Endothelial cell of umbilical vein (primary cell): ENCODE measurements at regions not wholly inside any gene's neighbourhood (a gene's known extent, or its start where the extent isn't known, plus 50 kb on each side); places are given as distances from the start of the nearest gene placed in this dataset.

ENCODE experiments used
- POLR2A ChIP-seq: IDR thresholded peaks from 2 replicates; pipeline ENCODE4 v1.6.1; 2012; ENCODE audit warnings: low read depth, mild to moderate bottlenecking, control low read depth, low read length
- TF ChIP-seq, protein P1 (sequence below), 2 donors: IDR thresholded peaks; 1 replicate in 1 of 2; 2 replicates in 1 of 2; pipeline ENCODE4 v1.5.1; 2011; ENCODE audit warnings: low read length in 2 of 2, mild to moderate bottlenecking in 2 of 2, moderate library complexity in 2 of 2, control low read depth in 1 of 2, inconsistent platforms in 1 of 2, low read depth in 1 of 2; ENCODE audit not compliant: insufficient read depth in 1 of 2; ENCODE audit errors: extremely low read depth in 1 of 2

DNA sequence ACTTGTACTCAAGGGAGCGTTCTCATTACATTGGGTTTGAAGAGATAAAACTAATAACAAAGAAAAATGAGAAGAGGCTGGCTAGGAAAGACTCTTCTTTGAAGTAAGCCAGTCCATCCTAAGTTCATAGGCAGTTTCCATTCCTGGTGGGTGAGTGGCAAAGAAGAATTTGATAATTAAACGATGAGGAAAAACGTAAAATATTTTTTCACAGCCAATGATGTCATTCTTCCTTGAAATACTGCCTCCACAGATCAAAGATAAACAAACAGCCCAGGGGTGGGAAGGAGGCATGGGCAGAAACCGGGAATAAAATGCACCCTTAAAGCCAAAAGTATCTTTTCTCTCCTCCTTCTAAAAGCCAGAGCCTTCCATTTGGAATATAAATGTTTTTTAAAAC lies 346.6 kb downstream of the PMP22 start:
- TF ChIP-seq, protein P1, sequence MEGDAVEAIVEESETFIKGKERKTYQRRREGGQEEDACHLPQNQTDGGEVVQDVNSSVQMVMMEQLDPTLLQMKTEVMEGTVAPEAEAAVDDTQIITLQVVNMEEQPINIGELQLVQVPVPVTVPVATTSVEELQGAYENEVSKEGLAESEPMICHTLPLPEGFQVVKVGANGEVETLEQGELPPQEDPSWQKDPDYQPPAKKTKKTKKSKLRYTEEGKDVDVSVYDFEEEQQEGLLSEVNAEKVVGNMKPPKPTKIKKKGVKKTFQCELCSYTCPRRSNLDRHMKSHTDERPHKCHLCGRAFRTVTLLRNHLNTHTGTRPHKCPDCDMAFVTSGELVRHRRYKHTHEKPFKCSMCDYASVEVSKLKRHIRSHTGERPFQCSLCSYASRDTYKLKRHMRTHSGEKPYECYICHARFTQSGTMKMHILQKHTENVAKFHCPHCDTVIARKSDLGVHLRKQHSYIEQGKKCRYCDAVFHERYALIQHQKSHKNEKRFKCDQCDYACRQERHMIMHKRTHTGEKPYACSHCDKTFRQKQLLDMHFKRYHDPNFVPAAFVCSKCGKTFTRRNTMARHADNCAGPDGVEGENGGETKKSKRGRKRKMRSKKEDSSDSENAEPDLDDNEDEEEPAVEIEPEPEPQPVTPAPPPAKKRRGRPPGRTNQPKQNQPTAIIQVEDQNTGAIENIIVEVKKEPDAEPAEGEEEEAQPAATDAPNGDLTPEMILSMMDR (IDR thresholded peaks at IDR 0.05; ENCODE audit: extremely low read depth in 1 of 2, insufficient read depth in 1 of 2, low read depth in 1 of 2, low read length in 2 of 2), result no peak
- no peak for TF ChIP-seq POLR2A
